K562 (cell line): ENCODE measurements at regions not wholly inside any gene's neighbourhood (a gene's known extent, or its start where the extent isn't known, plus 50 kb on each side); places are given as distances from the start of the nearest gene placed in this dataset.

Source experiments
- BACH1 ChIP-seq: fragments of 200-800 bp; sonication (Bioruptor generic); IDR thresholded peaks from 2 replicates; pipeline ENCODE4 v1.6.1; 2016; ENCODE audit warnings: missing genetic modification characterization, missing compliant biosample characterization
- CAMTA2 ChIP-seq: fragments of 250-450 bp; sonication (Bioruptor Pico); conservative IDR thresholded peaks from 2 replicates; pipeline ENCODE4 v1.5.1; 2022
- CBX1 ChIP-seq: sonication (generic); IDR thresholded peaks from 2 replicates; pipeline ENCODE4 v1.6.1; 2016; ENCODE audit warnings: antibody characterized with exemption, low read depth, mild to moderate bottlenecking
- HNRNPL ChIP-seq: fragments of 200-400 bp; formaldehyde crosslinking; IDR thresholded peaks from 2 replicates; pipeline ENCODE4 v1.6.1; 2017; ENCODE audit warnings: low read depth, mild to moderate bottlenecking, low read length
- LEF1 ChIP-seq: fragments of 450-650 bp; IDR thresholded peaks from 2 replicates; pipeline ENCODE4 v1.6.1; 2016; ENCODE audit warnings: mild to moderate bottlenecking
- MYBL2 ChIP-seq, 2 experiments: fragments of 450-650 bp in 1 of 2; sonication (generic) in 1 of 2; formaldehyde crosslinking in 1 of 2; IDR thresholded peaks; 2 replicates each; pipeline versions ENCODE4 v1.6.1 to v1.8.1; 2017 to 2022; ENCODE audit warnings: borderline replicate concordance in 1 of 2, inconsistent platforms in 1 of 2, low read depth in 1 of 2, mild to moderate bottlenecking in 1 of 2, missing genetic modification reagents in 1 of 2, moderate library complexity in 1 of 2
- NCOA4 ChIP-seq: fragments of 450-650 bp; IDR thresholded peaks from 2 replicates; pipeline ENCODE4 v1.6.1; 2018; ENCODE audit warnings: mild to moderate bottlenecking; ENCODE audit not compliant: partially characterized antibody
- POLR2G ChIP-seq: fragments of 200-400 bp; formaldehyde crosslinking; IDR thresholded peaks from 2 replicates; pipeline ENCODE4 v1.6.1; 2017; ENCODE audit warnings: low read depth, mild to moderate bottlenecking, antibody characterized with exemption, low read length, moderate library complexity
- SP2 ChIP-seq: IDR thresholded peaks from 2 replicates; pipeline ENCODE4 v1.6.1; 2011; ENCODE audit warnings: mild to moderate bottlenecking, low read depth, low read length, moderate library complexity; ENCODE audit not compliant: poor library complexity, severe bottlenecking; ENCODE audit errors: extremely low read depth
- ZKSCAN8 ChIP-seq: fragments of 200-800 bp; sonication (Bioruptor generic); IDR thresholded peaks from 2 replicates; pipeline ENCODE4 v1.6.1; 2016; ENCODE audit warnings: missing genetic modification characterization, missing compliant biosample characterization
- ZNF282 ChIP-seq: sonication (generic); formaldehyde crosslinking; IDR thresholded peaks from 2 replicates; pipeline ENCODE4 v1.8.1; 2023; ENCODE audit warnings: missing genetic modification reagents
- ZNF311 ChIP-seq: fragments of 250-450 bp; sonication (Bioruptor Pico); IDR thresholded peaks from 2 replicates; pipeline ENCODE4 v1.4.0; 2020; ENCODE audit warnings: mild to moderate bottlenecking, moderate library complexity
- TF ChIP-seq, protein P1 (sequence below): fragments of 450-650 bp; IDR thresholded peaks from 2 replicates; pipeline ENCODE4 v1.6.1; 2016; ENCODE audit warnings: mild to moderate bottlenecking
- TF ChIP-seq, protein P2 (sequence below), 2 experiments: fragments of 250-450 bp in 1 of 2; fragments of 450-650 bp in 1 of 2; sonication (Bioruptor Pico) in 1 of 2; IDR thresholded peaks; 2 replicates each; pipeline versions ENCODE4 v1.6.1 to v1.8.0; 2016 to 2021; ENCODE audit warnings: mild to moderate bottlenecking in 2 of 2, moderate library complexity in 2 of 2, missing compliant biosample characterization in 1 of 2, missing genetic modification characterization in 1 of 2
- TF ChIP-seq, protein P3 (sequence below): fragments of 450-650 bp; IDR thresholded peaks from 2 replicates; pipeline ENCODE4 v1.6.1; 2017; ENCODE audit warnings: antibody characterized with exemption, mild to moderate bottlenecking
- TF ChIP-seq, protein P4 (sequence below): fragments of 250-450 bp; sonication (Bioruptor Pico); IDR thresholded peaks from 2 replicates; pipeline ENCODE4 v1.8.0; 2022; ENCODE audit warnings: moderate library complexity, mild to moderate bottlenecking, inconsistent platforms

DNA sequence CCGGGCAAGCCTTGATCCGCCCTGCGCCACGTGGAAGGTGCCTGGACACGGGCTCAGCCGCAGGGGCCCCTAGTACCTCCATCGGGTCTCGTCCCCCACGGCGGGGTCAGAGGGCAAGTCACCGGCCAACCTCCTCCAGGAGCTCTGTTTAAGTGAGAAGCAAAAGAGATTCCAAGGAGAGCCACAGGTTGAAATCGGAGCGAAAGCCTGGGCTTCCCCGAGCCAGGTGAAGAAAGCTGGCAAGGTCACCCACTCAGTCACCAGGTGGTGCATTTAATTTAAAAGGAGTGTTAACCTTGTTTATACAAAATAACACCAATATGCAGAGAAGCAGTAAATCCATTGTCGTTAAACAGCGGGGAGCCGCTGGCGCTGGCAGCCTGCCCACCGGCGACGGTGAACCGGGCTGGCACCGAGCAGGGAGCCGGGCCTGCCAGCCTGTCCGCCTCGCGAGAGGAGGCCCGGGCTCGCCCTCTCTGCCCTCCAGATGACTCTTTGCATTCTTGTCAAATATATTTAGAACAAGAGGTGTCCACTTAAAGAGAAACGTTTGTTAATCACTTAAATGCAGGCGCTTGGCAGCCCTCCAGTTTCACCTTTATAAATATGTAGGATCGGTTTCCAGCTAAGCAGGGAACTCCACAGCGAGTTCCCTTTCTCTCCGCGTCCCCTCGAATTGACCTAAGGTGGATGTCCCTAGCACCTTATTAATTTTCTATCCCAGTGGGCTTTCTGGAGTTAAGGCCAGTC lies 277.3 kb upstream of the NR2F2 start (continued):
- TF ChIP-seq ZKSCAN8 (CRISPR knock-in tag) (no peak), HNRNPL (0 out of 2 replicates have a peak, but pooled peaks have one; percentile 58), CAMTA2 (no peak), ZNF282 (CRISPR knock-in tag) (no peak), POLR2G (peak; percentile 45; the same call in 1 of the 2 replicates), MYBL2 (IDR thresholded peaks at IDR 0.05; ENCODE audit: low read depth) (no peak), MYBL2 (CRISPR knock-in tag; IDR thresholded peaks at IDR 0.05; ENCODE audit: borderline replicate concordance) (no peak), CBX1 (0 out of 2 replicates have a peak, but pooled peaks have one; percentile 20), LEF1 (no peak), SP2 (no peak), BACH1 (tag) (peak; percentile 50; the same call in 1 of the 2 replicates), ZNF311 (CRISPR knock-in tag) (no peak), NCOA4 (no peak)
- TF ChIP-seq, protein P1, sequence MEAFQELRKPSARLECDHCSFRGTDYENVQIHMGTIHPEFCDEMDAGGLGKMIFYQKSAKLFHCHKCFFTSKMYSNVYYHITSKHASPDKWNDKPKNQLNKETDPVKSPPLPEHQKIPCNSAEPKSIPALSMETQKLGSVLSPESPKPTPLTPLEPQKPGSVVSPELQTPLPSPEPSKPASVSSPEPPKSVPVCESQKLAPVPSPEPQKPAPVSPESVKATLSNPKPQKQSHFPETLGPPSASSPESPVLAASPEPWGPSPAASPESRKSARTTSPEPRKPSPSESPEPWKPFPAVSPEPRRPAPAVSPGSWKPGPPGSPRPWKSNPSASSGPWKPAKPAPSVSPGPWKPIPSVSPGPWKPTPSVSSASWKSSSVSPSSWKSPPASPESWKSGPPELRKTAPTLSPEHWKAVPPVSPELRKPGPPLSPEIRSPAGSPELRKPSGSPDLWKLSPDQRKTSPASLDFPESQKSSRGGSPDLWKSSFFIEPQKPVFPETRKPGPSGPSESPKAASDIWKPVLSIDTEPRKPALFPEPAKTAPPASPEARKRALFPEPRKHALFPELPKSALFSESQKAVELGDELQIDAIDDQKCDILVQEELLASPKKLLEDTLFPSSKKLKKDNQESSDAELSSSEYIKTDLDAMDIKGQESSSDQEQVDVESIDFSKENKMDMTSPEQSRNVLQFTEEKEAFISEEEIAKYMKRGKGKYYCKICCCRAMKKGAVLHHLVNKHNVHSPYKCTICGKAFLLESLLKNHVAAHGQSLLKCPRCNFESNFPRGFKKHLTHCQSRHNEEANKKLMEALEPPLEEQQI: peak; percentile 64; the same call in 1 of the 2 replicates
- TF ChIP-seq, protein P2, sequence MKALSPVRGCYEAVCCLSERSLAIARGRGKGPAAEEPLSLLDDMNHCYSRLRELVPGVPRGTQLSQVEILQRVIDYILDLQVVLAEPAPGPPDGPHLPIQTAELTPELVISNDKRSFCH (CRISPR knock-in tag; IDR thresholded peaks at IDR 0.05): no peak
- TF ChIP-seq, protein P2 (tag; IDR thresholded peaks at IDR 0.05): 0 out of 2 replicates have a peak, but pooled peaks have one; percentile 36
- TF ChIP-seq, protein P3, sequence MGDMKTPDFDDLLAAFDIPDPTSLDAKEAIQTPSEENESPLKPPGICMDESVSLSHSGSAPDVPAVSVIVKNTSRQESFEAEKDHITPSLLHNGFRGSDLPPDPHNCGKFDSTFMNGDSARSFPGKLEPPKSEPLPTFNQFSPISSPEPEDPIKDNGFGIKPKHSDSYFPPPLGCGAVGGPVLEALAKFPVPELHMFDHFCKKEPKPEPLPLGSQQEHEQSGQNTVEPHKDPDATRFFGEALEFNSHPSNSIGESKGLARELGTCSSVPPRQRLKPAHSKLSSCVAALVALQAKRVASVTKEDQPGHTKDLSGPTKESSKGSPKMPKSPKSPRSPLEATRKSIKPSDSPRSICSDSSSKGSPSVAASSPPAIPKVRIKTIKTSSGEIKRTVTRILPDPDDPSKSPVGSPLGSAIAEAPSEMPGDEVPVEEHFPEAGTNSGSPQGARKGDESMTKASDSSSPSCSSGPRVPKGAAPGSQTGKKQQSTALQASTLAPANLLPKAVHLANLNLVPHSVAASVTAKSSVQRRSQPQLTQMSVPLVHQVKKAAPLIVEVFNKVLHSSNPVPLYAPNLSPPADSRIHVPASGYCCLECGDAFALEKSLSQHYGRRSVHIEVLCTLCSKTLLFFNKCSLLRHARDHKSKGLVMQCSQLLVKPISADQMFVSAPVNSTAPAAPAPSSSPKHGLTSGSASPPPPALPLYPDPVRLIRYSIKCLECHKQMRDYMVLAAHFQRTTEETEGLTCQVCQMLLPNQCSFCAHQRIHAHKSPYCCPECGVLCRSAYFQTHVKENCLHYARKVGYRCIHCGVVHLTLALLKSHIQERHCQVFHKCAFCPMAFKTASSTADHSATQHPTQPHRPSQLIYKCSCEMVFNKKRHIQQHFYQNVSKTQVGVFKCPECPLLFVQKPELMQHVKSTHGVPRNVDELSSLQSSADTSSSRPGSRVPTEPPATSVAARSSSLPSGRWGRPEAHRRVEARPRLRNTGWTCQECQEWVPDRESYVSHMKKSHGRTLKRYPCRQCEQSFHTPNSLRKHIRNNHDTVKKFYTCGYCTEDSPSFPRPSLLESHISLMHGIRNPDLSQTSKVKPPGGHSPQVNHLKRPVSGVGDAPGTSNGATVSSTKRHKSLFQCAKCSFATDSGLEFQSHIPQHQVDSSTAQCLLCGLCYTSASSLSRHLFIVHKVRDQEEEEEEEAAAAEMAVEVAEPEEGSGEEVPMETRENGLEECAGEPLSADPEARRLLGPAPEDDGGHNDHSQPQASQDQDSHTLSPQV: peak; percentile 75; the same call in 1 of the 2 replicates
- TF ChIP-seq, protein P4, sequence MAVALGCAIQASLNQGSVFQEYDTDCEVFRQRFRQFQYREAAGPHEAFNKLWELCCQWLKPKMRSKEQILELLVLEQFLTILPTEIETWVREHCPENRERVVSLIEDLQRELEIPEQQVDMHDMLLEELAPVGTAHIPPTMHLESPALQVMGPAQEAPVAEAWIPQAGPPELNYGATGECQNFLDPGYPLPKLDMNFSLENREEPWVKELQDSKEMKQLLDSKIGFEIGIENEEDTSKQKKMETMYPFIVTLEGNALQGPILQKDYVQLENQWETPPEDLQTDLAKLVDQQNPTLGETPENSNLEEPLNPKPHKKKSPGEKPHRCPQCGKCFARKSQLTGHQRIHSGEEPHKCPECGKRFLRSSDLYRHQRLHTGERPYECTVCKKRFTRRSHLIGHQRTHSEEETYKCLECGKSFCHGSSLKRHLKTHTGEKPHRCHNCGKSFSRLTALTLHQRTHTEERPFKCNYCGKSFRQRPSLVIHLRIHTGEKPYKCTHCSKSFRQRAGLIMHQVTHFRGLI: 0 out of 2 replicates have a peak, but pooled peaks have one; percentile 29
